Fibroblast of lung (primary cell): ENCODE measurements at regions not wholly inside any gene's neighbourhood (a gene's known extent, or its start where the extent isn't known, plus 50 kb on each side); places are given as distances from the start of the nearest gene placed in this dataset.

Experiments
- DNase-seq, 2 donors: peaks; one replicate each; pipeline versions ENCODE4 v3.0.0 to v3.0.0-alpha.2; 2010; ENCODE audit warnings: low read depth in 2 of 2
- H2AFZ ChIP-seq: 2 replicates; pipeline ENCODE4 v1.5.1; 2012; ENCODE audit warnings: low read length, control low read depth, inconsistent platforms
- H3K27ac ChIP-seq: 2 replicates; pipeline ENCODE4 v1.5.1; 2011; ENCODE audit warnings: low read length, control low read depth; ENCODE audit not compliant: insufficient read depth
- H3K27me3 ChIP-seq: 2 replicates; pipeline ENCODE4 v1.5.1; 2011; ENCODE audit warnings: mild to moderate bottlenecking, low read length; ENCODE audit not compliant: control insufficient read depth, insufficient read depth
- H3K36me3 ChIP-seq: 2 replicates; pipeline ENCODE4 v1.5.1; 2011; ENCODE audit warnings: low read length; ENCODE audit not compliant: control insufficient read depth, insufficient read depth
- H3K4me1 ChIP-seq: 2 replicates; pipeline ENCODE4 v1.5.1; 2011; ENCODE audit warnings: low read length; ENCODE audit not compliant: control insufficient read depth, insufficient read depth; ENCODE audit errors: extremely low read depth
- H3K4me2 ChIP-seq: 2 replicates; pipeline ENCODE4 v1.5.1; 2011; ENCODE audit warnings: low read length, control low read depth; ENCODE audit not compliant: insufficient read depth; ENCODE audit errors: extremely low read depth
- H3K4me3 ChIP-seq, 4 experiments: fragments of 200-600 bp in 1 of 4; sonication (generic) in 1 of 4; replicated peaks in 1 of 4; 2 replicates each; pipeline ENCODE4 v1.5.1; 2011 to 2016; ENCODE audit warnings: low read length in 4 of 4, low read depth in 3 of 4, mild to moderate bottlenecking in 3 of 4, control low read depth in 2 of 4, inconsistent platforms in 1 of 4, mixed read lengths in 1 of 4; ENCODE audit not compliant: insufficient read depth in 1 of 4; ENCODE audit errors: control extremely low read depth in 1 of 4
- H3K79me2 ChIP-seq: 2 replicates; pipeline ENCODE4 v1.5.1; 2012; ENCODE audit warnings: mild to moderate bottlenecking, low read length, inconsistent platforms; ENCODE audit not compliant: control insufficient read depth, insufficient read depth
- H3K9ac ChIP-seq: 2 replicates; pipeline ENCODE4 v1.5.1; 2011; ENCODE audit warnings: mild to moderate bottlenecking, low read length, control low read depth; ENCODE audit not compliant: insufficient read depth
- H3K9me3 ChIP-seq: 2 replicates; pipeline ENCODE4 v1.5.1; 2012; ENCODE audit warnings: low read depth, low read length; ENCODE audit not compliant: control insufficient read depth, insufficient read depth
- H4K20me1 ChIP-seq: 2 replicates; pipeline ENCODE4 v1.5.1; 2011; ENCODE audit warnings: low read length; ENCODE audit not compliant: control insufficient read depth, insufficient read depth; ENCODE audit errors: extremely low read depth
- EZH2 ChIP-seq: IDR thresholded peaks from 2 replicates; pipeline ENCODE4 v1.5.1; 2012; ENCODE audit warnings: low read length, control low read depth, mild to moderate bottlenecking; ENCODE audit errors: missing control alignments
- TF ChIP-seq, protein P1 (sequence below), 2 donors: IDR thresholded peaks in 1 of 2; conservative IDR thresholded peaks in 1 of 2; 1 replicate in 1 of 2; 2 replicates in 1 of 2; pipeline ENCODE4 v1.5.1; 2011 to 2012; ENCODE audit warnings: low read length in 2 of 2, control low read depth in 1 of 2, inconsistent platforms in 1 of 2, low read depth in 1 of 2, mild to moderate bottlenecking in 1 of 2

DNA sequence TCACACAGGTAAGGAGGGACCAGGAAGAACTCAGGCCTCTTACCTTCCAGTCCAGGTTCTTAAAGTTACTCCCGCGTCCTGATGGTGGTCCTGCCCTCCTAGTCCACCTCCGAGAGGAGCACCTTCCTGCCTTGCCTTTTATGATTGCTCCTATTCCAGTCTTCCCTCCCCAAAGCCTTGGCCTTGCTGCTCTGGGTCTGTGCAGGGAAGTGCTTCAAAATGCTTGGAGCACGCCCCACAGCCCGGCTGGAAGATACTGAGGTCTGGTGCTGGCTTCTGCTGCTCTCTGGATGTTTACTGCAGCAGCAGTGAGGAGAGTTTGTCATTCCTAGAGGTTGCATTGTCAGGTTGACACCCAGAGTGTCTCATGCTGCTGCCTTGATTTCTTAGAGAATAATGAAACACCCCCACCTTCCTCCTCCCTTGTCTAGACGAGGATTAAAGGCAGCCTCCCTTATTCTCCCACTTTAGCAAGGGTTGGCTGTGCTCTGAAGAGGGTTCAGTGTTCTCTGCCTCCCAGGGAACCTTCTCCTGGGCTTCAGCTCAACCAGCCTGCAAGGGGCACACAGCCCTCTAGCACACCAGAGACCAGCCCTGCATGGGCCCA lies 142.2 kb upstream of the CACNA1E start:
- H3K4me1 ChIP-seq: no peaks in the 10 kb centered on the region
- H3K9ac ChIP-seq: no peak overlapping the region
- no peak overlapping the region for H2AFZ ChIP-seq
- no peaks in the 10 kb centered on the region for H3K36me3 ChIP-seq
- H3K9me3 ChIP-seq: no peaks in the 10 kb centered on the region
- no peak for TF ChIP-seq EZH2
- TF ChIP-seq, protein P1, sequence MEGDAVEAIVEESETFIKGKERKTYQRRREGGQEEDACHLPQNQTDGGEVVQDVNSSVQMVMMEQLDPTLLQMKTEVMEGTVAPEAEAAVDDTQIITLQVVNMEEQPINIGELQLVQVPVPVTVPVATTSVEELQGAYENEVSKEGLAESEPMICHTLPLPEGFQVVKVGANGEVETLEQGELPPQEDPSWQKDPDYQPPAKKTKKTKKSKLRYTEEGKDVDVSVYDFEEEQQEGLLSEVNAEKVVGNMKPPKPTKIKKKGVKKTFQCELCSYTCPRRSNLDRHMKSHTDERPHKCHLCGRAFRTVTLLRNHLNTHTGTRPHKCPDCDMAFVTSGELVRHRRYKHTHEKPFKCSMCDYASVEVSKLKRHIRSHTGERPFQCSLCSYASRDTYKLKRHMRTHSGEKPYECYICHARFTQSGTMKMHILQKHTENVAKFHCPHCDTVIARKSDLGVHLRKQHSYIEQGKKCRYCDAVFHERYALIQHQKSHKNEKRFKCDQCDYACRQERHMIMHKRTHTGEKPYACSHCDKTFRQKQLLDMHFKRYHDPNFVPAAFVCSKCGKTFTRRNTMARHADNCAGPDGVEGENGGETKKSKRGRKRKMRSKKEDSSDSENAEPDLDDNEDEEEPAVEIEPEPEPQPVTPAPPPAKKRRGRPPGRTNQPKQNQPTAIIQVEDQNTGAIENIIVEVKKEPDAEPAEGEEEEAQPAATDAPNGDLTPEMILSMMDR (conservative IDR thresholded peaks at IDR 0.05 in 1 of 2, IDR thresholded peaks at IDR 0.05 in 1 of 2; ENCODE audit: low read depth in 1 of 2, low read length in 2 of 2): no peak
- no peaks in the 10 kb centered on the region for H3K27me3 ChIP-seq
- H3K27ac ChIP-seq: no peak overlapping the region
- no peak overlapping the region for H3K4me3 ChIP-seq
- H3K79me2 ChIP-seq: no peaks in the 10 kb centered on the region
- no peak overlapping the region for H3K4me2 ChIP-seq
- H4K20me1 ChIP-seq: no peaks in the 10 kb centered on the region
- no peak for DNase-seq

DNA sequence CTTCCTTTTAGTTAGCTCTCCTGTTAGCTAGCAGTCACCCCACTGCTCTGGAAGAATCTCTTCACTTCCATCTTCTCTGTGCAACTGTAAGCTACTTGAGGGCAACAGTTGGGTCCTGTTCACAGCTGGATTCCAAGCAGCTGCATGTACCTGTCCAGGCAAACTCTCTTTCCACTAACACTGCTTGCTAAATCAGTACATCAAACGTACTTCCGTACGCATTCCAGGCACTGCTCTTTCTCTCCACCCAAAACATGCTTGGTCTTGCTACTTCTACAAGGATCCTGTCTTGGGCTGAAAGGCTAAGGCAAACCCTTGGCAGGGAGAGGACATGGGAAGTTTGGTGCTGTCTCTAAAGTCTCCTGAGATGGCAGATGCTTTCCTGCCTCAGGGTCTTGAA lies 139.2 kb upstream of the CACNA1E start:
- no peak for TF ChIP-seq EZH2
- TF ChIP-seq, protein P1 (conservative IDR thresholded peaks at IDR 0.05 in 1 of 2, IDR thresholded peaks at IDR 0.05 in 1 of 2; ENCODE audit: low read depth in 1 of 2, low read length in 2 of 2): no peak
- Histone ChIP-seq H3K27ac (no peak overlapping the region), H4K20me1 (no peaks in the 10 kb centered on the region), H3K4me2 (no peak overlapping the region), H3K9ac (no peak overlapping the region), H3K4me3 (no peak overlapping the region), H3K36me3 (no peaks in the 10 kb centered on the region), H2AFZ (no peak overlapping the region), H3K9me3 (no peaks in the 10 kb centered on the region), H3K79me2 (no peaks in the 10 kb centered on the region), H3K4me1 (no peaks in the 10 kb centered on the region), H3K27me3 (no peaks in the 10 kb centered on the region)
- no peak for DNase-seq

DNA sequence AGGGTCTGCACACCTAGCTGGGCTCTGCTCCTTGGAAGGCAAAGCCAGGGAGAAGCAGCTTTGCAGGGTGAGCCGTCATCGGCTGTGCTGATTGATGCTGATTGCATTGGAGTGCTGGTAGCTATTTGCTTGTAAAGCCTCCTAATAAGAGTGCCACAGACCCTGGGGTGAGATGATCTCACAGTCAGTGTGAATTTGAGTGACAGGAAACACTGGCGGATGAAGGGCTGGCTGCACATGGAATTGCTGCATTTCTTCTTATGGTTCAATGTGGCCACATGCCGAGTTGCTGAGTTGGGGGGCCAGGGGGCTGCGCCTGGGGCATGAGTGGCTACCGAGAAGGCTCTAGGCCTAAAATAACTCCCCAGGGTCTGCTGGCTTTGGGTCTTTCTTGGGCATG lies 138.2 kb upstream of the CACNA1E start:
- H2AFZ ChIP-seq: no peak overlapping the region
- no peak overlapping the region for H3K4me3 ChIP-seq
- H3K36me3 ChIP-seq: no peaks in the 10 kb centered on the region
- no peaks in the 10 kb centered on the region for H4K20me1 ChIP-seq
- no peak for TF ChIP-seq EZH2
- TF ChIP-seq, protein P1 (conservative IDR thresholded peaks at IDR 0.05 in 1 of 2, IDR thresholded peaks at IDR 0.05 in 1 of 2; ENCODE audit: low read depth in 1 of 2, low read length in 2 of 2): no peak
- H3K27ac ChIP-seq: no peak overlapping the region
- H3K4me2 ChIP-seq: no peak overlapping the region
- no peak for DNase-seq
- H3K4me1 ChIP-seq: no peaks in the 10 kb centered on the region
- no peak overlapping the region for H3K9ac ChIP-seq
- H3K79me2 ChIP-seq: no peaks in the 10 kb centered on the region
- H3K9me3 ChIP-seq: no peaks in the 10 kb centered on the region
- H3K27me3 ChIP-seq: no peaks in the 10 kb centered on the region
